GM21825 (cell line): ENCODE measurements at regions not wholly inside any gene's neighbourhood (a gene's known extent, or its start where the extent isn't known, plus 50 kb on each side); places are given as distances from the start of the nearest gene placed in this dataset.

Experiments used
- ATAC-seq: cut with Tn5 transposase; IDR thresholded peaks from one replicate; pipeline ENCODE4 v1.9.1; 2021; ENCODE audit warnings: mild to moderate bottlenecking, moderate library complexity; ENCODE audit not compliant: unreplicated experiment

DNA sequence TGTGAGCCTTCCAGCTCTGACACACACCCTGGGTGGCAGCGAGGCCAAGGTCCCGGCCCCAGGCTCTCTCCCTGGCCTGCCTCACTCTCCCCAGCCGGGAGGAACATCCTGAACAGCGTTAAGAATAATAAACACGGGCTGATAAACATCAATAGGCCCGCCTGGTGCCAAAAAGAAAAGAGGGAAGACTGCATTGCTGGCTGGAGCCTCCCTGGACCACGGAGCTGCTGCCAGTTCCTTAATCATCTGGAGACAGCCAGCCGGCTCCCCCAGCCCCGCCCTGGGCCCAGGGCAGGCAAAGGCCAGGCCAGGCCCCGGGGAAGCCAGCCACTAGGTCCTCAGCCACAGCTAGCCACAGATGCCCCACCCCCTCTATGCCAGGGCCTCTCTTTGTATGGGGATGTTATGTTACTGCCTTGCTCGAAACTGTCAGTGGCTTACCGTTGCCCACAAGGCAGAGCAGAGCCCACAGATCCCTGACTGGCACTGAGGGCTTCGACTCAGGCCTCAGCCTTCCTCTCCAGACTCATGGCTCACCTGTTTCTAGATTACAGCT lies 293.7 kb downstream of the DYSF start:
- ATAC-seq: no peak

DNA sequence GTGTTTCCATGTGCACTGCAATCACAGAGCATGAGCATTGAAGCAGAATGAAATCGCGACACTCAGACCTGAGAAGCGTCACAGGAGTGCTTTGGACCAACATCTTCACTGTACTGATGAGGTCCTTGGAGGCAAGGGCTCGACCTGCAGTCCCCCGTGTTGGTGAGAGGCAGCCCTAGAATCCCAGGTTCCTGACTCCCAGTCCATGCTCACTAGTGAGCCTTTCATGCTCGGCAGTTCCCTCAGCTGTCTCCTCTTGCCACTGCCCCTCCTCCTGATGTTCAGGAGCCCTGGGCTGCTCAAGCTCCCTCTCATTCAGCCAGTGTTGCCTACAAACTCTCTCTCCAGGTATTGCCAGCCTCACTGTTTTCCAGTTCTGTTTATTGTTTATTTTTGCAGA lies 291.4 kb downstream of the DYSF start:
- ATAC-seq: no peak

GRCh38 chr2:71743995-71744675 lies 290.8 kb downstream of the DYSF start:
- no peak for ATAC-seq

DNA sequence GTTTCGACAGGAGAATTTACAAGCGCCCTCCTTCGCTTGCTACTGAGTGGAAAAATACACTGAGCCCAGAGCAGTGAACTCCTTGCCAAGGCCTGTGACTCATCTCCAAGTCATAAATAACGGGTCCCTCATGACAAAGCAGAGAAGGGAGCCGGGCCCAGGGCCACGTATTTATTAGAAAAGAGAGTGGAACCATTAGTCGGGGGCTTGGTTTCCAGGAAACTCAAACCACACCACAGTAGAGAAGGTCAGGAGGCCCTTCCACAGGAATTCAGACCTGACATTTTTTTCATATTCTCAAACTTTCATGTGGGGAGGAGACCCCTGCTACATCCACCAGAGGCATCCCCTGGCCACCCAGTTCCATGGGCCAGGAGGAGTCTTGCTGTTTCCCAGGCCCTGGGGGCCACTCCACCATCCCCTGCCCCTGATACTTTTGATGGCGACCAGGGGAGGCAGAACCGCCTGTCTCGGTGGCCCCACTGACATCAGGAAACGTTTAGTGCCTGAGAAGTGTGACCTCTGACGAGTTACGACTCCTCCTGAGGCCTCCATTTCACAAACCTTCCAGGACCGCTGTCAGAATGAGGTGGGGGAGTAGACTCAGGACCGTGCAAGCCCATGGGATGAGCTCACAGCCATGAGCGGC lies 289.7 kb downstream of the DYSF start:
- ATAC-seq: no peak

- ATAC-seq: no peak
These were observed 283.6 kb downstream of the DYSF start for GRCh38 chr2:71736986-71737385.

DNA sequence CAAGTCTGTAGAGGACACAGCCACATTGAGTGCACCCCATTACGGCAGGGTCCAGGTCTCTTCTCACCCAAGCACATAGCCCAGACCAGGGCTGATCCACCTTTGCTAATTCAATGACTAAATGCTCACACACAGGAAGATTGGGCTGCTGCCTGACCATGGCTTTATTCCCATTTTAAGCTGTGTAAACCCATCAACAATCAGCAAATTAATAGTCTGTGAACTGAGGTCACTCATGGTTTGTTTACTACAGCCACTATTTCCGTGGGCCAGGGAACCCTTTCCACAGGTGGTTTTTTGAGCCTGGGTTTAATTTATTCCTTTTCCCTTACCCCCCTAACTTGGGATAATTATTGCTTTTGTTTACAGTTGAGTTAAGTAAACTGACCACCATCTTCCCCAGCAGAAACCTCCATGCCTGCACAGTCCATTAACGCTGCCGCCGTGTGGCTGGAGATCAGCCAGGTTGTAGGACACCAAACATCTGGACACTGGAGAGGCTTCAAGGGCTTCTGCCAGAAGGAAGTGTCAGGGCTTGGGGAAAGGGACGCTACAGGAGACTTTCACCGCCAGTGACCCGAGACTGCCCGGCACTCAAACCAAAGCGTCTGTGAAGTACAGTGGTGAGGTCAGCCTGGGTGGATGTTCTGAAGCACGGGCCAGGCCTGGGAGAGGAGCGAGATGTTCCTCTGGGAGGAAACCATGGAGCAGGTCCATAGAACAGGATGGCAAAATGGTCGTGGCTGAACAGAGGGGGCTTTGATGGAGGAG lies 282.9 kb downstream of the DYSF start:
- ATAC-seq: no peak
